SHP77 treated with DMSO at 0.1 percent for 48 hours (cell line): ENCODE measurements at regions not wholly inside any gene's neighbourhood (a gene's known extent, or its start where the extent isn't known, plus 50 kb on each side); places are given as distances from the start of the nearest gene placed in this dataset.
A peak's percentile ranks its signal among the peaks of the same experiment; 100 is the strongest.
"Not testable (repeated sequence)": the region's sequence is repeated elsewhere in the genome, so short reads cannot be mapped to it uniquely, and the experiment has no call there.

ENCODE experiments used
- DNase-seq: peaks from one replicate; lab custom pipeline; 2025; lab: John Stamatoyannopoulos, UW

- no peak for DNase-seq
Observed at GRCh38 chr17:31622500-31622899, 231.0 kb downstream of the RAB11FIP4 start.

GRCh38 chr17:31621566-31621965 lies 230.1 kb downstream of the RAB11FIP4 start:
- no peak for DNase-seq

- not testable (repeated sequence) for DNase-seq
Observed at GRCh38 chr17:31611053-31611452, 219.6 kb downstream of the RAB11FIP4 start.

- no peak for DNase-seq
Observed at GRCh38 chr17:31609996-31610910, 218.8 kb downstream of the RAB11FIP4 start.

- DNase-seq: no peak
Observed at GRCh38 chr17:31609331-31609730, 217.9 kb downstream of the RAB11FIP4 start.

- DNase-seq: no peak
Observed at GRCh38 chr17:31608659-31609254, 217.3 kb downstream of the RAB11FIP4 start.

- DNase-seq: no peak
Observed at GRCh38 chr17:31605761-31606160, 214.3 kb downstream of the RAB11FIP4 start.

- DNase-seq: no peak
Observed at GRCh38 chr17:31604936-31605335, 213.5 kb downstream of the RAB11FIP4 start.

DNA sequence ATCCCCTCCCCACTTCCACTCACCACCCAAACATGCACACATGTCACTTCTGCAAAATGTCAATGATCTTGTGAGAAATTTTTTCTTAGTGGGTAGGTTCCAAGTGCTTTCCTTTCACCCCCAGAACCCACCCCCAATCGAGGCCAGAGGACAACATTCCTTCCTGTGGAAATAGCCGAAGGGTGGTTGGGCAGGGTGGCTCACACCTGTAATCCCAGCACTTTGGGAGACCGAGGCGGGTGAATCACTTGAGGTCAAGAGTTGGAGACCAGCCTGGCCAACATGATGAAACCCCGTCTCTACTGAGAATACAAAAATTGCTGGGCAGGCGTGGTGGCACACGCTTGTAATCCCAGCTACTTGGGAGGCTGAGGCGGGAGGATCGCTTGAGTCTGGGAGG lies 208.7 kb downstream of the RAB11FIP4 start:
- DNase-seq: not testable (repeated sequence)

- DNase-seq: peak; percentile 38
Observed at GRCh38 chr17:31598921-31599571, 207.6 kb downstream of the RAB11FIP4 start.

DNA sequence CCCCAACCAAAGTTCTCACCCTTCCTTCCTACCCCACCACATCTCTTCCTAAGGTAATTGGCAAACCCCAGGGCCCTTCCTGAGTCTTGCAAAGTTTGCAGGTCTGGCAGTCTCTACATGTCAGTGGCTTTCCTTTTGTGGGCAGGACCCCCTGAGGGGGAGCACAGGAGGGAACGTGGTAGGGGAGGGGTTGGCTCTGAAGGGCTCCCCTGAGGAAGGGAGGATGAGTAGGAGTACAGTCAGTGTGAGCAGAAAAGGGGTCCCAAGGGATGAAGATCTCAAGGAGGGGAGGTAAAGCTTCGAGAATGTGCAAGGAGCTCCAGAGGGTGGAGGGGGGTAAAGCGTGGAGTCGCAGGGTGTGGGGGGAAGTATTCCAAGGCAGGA lies 206.9 kb downstream of the RAB11FIP4 start:
- DNase-seq: no peak

- DNase-seq: no peak
Observed at GRCh38 chr17:31597646-31598398, 206.3 kb downstream of the RAB11FIP4 start.

GRCh38 chr17:31596382-31597323 lies 205.2 kb downstream of the RAB11FIP4 start:
- DNase-seq: peak; percentile 13

GRCh38 chr17:31595666-31596381 lies 204.3 kb downstream of the RAB11FIP4 start:
- DNase-seq: no peak

DNA sequence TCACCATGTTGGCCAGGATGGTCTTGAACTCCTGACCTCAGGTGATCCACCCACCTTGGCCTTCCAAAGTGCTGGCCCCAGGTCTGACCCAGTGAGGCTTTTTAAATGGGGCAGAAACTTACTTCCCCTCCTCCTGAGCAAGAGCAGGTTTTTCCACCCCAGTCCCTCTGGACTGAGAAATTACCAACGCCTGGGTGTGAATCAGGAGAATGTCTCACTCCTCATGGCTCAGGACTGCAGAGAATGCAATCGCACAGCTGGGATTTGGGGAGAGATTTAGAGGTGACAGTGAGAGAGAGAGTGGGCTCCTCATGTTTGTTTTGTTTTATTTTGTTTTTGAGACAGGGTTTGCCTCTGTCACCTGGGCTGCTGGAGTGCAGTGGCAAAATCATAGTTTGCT lies 203.6 kb downstream of the RAB11FIP4 start:
- no peak for DNase-seq

DNA sequence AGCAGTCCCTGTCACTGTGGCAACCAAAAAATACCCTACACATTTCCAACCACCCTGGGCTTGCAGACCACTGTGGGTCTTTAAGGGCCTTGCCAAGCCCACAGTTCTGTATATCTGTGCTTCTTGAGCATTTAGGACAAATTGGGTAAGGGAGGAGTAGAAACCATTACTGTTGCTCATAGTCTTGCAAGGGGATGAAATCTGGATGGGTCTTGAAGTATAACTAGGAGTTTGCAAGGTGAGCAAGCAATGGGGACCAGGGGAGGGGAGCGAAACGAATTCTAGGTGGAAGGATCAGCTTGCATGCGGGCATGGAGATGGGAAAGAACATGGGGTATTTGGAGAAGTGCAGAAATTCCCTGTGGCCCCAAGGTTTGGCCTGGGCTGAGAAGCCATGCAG lies 202.9 kb downstream of the RAB11FIP4 start:
- no peak for DNase-seq

DNA sequence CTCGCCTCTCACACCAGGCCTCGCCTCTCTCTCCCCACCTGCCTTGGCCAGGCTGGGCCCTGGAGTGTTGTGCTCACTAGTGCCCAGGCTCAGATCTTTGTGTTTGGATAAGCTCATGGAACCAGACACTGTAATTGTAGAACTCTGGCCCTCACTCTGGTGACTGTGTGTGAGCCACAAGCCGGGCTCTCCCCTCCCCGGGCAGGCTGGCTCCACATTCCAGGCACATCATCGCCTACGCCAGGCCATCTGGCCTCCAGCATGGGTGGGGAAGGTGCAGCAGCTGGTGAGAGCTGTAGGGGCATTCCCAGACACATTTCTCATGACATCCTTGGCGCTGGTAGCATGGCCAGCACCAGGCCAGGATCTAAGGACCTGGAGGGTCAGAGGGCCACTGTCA lies 202.3 kb downstream of the RAB11FIP4 start:
- DNase-seq: no peak

- DNase-seq: no peak
Observed at GRCh38 chr17:31591924-31592323, 200.4 kb downstream of the RAB11FIP4 start.

- no peak for DNase-seq
Observed at GRCh38 chr17:31588512-31588911, 197.0 kb downstream of the RAB11FIP4 start.

GRCh38 chr17:31588034-31588433 lies 196.6 kb downstream of the RAB11FIP4 start:
- DNase-seq: no peak
